ENCODE measurements at regions not wholly inside any gene's neighbourhood (a gene's known extent, or its start where the extent isn't known, plus 50 kb on each side); places are given as distances from the start of the nearest gene placed in this dataset.

DNA sequence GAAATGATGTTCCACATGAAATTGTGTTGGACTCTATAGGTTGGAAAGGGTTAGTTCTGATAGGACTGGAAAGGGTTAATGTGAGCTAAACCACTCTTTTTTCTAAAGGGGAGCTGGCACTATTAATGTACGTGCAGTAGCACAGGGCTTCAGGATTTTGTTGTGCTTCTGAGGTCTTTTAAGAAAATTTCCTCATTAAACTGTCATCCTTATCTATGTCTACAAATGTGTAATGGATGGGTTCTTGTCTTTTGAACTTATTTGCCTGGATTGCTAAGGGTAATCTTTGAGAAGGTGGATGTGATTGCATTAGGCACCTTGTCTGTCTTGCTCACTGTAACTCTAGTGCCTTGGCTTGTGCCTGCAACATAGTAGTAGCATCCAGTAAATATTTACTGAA is 106.0 kb upstream of the SLC4A4 start:
- Histone ChIP-seq H3K9me3 (replicated peaks) (no peaks in the 10 kb centered on the region), H3K27ac (no peak overlapping the region)

DNA sequence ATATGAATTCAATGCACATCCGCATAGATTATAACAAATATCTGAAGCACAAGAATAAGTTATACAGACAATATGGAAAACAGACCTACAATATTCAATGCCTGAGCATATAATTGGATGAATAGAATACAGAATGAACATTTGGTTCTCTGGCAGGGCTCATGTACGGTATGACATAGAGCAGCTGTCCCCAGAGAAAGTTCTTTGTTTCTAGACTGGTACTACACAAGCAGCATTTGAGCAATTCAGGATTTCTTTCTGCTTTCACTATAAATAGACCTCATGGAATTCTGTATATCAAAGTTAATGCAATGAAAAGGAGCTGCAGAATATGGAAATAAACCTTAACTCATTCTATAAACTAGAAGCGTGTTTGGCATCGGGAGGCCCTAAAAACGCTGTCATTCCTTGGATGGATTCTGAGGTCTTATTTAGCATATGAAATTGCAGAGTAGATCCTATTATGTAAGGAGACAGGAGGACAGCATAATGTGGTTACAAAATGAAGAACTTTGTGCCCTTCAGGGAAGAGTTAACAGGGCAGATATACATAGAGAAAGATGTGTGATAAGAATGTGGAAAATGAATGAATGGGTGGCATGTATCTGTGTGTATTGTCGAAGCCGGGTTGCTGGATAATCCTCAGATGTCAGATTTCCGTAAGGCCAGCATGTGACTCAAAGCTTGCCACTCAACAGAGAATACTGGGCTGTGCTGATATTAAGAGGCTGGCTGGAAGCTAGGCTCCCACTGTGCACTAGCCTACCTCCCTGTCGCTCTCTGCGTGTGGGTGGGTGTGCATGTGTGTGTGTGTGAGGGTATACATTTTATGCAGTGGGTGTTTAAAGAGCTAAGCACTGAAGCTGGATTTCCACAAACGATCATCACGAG is 103.3 kb upstream of the SLC4A4 start:
- Histone ChIP-seq H3K4me1 (no peaks in the 10 kb centered on the region), H3K27me3 (peaks cover 5% of the 10 kb centered on the region; the same call in 1 of the 2 replicates), H3K9me3 (replicated peaks) (no peaks in the 10 kb centered on the region), H3K36me3 (no peaks in the 10 kb centered on the region), H3K27ac (no peak overlapping the region), H3K4me3 (no peak overlapping the region)
- no peak for DNase-seq

More for the DNA sequence above, 106.0 kb upstream of the SLC4A4 start:
- Histone ChIP-seq H3K27me3 (peaks cover 5% of the 10 kb centered on the region; the same call in 1 of the 2 replicates), H3K36me3 (no peaks in the 10 kb centered on the region), H3K4me1 (no peaks in the 10 kb centered on the region), H3K4me3 (no peak overlapping the region)
- no peak for DNase-seq

DNA sequence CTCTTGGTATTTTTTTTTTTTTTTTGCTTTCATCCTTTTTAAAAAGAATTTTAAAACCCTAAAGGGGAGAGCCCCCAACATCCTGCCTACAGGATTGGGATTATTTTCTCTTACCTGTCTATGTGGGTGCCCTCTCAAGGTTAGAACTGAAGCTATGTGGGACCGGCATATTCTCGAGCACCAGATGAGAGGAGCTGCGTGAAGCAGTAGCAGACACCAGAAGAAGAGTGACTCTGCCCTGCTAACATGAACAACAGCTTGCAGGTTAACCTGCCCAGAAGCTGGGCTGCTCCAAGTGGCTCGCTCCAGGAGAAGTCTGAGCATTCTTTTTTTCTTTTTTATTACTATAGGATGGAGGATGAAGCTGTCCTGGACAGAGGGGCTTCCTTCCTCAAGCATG is 102.6 kb upstream of the SLC4A4 start:
- no peak for DNase-seq
- H3K27me3 ChIP-seq = peaks cover 5% of the 10 kb centered on the region; the same call in 1 of the 2 replicates
- H3K9me3 ChIP-seq (replicated peaks) = no peaks in the 10 kb centered on the region
- H3K4me1 ChIP-seq = no peaks in the 10 kb centered on the region
- no peak overlapping the region for H3K27ac ChIP-seq
- no peak overlapping the region for H3K4me3 ChIP-seq
- no peaks in the 10 kb centered on the region for H3K36me3 ChIP-seq

DNA sequence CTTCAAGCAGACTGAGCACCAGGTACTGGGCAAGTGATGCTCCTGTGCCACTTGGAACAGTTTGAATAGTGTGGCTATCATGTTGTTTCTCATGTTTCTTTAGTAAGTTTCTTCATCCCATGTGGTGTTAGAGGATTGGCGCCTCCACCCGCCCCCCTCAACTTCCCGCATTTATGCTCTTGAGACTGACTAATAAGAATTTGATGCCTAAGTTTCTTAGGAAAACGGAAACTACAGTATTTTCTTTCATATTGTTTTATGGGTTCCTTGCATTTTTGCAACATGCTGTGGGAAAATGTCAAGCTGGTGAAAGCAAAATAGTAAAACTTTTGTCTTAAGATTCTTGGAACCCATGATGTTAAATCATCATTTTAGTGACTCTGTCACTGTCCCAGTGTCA is 101.2 kb upstream of the SLC4A4 start:
- DNase-seq = no peak
- H3K27ac ChIP-seq = no peak overlapping the region
- H3K27me3 ChIP-seq = peaks cover 5% of the 10 kb centered on the region; the same call in 1 of the 2 replicates
- peaks cover 3% of the 10 kb centered on the region; the same call in 1 of the 2 replicates for H3K4me1 ChIP-seq
- no peaks in the 10 kb centered on the region for H3K9me3 ChIP-seq (replicated peaks)
- no peaks in the 10 kb centered on the region for H3K36me3 ChIP-seq
- no peak overlapping the region for H3K4me3 ChIP-seq

- H3K36me3 ChIP-seq = no peaks in the 10 kb centered on the region
- H3K4me3 ChIP-seq = no peak overlapping the region
- peaks cover 3% of the 10 kb centered on the region; the same call in 1 of the 2 replicates for H3K4me1 ChIP-seq
- no peak for DNase-seq
- H3K27ac ChIP-seq = no peak overlapping the region
- H3K27me3 ChIP-seq = no peaks in the 10 kb centered on the region
- no peaks in the 10 kb centered on the region for H3K9me3 ChIP-seq (replicated peaks)
Measured at GRCh38 chr4:71239365-71239764, 99.5 kb upstream of the SLC4A4 start.

- H3K4me3 ChIP-seq = no peak overlapping the region
- H3K36me3 ChIP-seq = no peaks in the 10 kb centered on the region
- H3K9me3 ChIP-seq (replicated peaks) = no peaks in the 10 kb centered on the region
- no peak for DNase-seq
- peaks cover 3% of the 10 kb centered on the region; the same call in 1 of the 2 replicates for H3K4me1 ChIP-seq
- H3K27ac ChIP-seq = no peak overlapping the region
- H3K27me3 ChIP-seq = no peaks in the 10 kb centered on the region
Measured at GRCh38 chr4:71240094-71240493, 98.7 kb upstream of the SLC4A4 start.

GRCh38 chr4:71241501-71242288 is 97.1 kb upstream of the SLC4A4 start:
- H3K36me3 ChIP-seq = no peaks in the 10 kb centered on the region
- peaks cover 3% of the 10 kb centered on the region; the same call in 1 of the 2 replicates for H3K4me1 ChIP-seq
- H3K27ac ChIP-seq = no peak overlapping the region
- no peak overlapping the region for H3K4me3 ChIP-seq
- no peak for DNase-seq
- H3K27me3 ChIP-seq = no peaks in the 10 kb centered on the region
- no peaks in the 10 kb centered on the region for H3K9me3 ChIP-seq (replicated peaks)

DNA sequence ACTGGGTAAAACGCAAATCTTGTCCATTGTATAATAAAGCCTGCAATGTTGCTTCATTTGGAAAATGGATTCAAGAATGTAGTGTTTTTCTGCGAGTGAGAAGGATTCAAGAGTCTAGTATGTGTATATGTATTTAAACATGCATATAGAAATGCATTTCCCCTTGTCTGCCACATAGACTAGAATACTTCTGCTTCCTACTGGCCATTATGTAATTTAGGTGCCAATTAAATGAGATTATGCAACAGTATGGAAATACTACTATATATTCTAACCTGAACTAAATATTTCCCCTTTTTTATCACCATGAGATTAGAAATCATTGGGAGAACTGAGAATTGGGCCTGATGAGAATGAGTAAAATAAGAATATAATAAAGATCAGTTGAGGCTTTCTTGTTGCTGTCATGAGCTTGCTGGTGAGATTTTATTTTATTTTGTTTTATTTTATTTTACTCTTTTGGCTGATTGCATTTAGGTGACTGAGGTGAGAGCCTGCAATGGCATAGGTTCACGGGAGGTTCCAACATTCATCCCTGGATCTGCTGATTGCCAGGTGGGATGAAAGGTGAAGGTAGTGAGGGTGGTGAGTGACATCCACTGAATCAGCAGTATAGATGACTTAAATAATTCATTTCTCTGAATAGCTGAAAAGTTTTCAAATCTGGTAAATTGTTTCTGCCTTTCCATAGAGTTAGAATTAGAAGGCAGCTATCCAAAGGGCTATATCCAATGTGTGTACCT is 95.6 kb upstream of the SLC4A4 start:
- no peak for DNase-seq
- Histone ChIP-seq H3K4me1 (peaks cover 3% of the 10 kb centered on the region; the same call in 1 of the 2 replicates), H3K9me3 (replicated peaks) (no peaks in the 10 kb centered on the region), H3K36me3 (no peaks in the 10 kb centered on the region), H3K4me3 (no peak overlapping the region), H3K27ac (no peak overlapping the region), H3K27me3 (no peaks in the 10 kb centered on the region; the same call in 1 of the 2 replicates)

DNA sequence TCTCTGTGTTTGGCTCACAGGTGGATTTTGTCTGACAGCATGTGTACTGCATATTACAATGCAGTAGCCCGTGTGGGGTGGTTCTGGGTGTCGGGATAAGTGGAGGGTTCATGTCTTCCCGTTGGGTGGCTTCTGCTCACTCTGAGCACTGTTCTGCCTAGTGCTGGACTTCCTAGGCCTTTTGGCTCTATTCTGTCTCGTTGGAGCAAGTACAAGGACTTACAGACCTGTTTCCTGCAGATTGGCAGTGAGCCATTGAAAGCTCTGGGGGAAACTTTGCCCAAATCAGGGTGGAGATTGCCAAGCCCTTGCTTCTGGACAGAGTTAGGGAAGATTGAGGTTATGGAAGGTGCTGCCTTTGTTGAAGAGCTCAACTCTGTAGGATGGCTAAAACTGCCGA is 91.1 kb upstream of the SLC4A4 start:
- H3K27ac ChIP-seq = no peak overlapping the region
- H3K27me3 ChIP-seq = no peaks in the 10 kb centered on the region; the same call in 1 of the 2 replicates
- no peak overlapping the region for H3K4me3 ChIP-seq
- H3K4me1 ChIP-seq = no peaks in the 10 kb centered on the region
- no peaks in the 10 kb centered on the region for H3K36me3 ChIP-seq
- no peaks in the 10 kb centered on the region for H3K9me3 ChIP-seq (replicated peaks)
- DNase-seq = no peak

DNA sequence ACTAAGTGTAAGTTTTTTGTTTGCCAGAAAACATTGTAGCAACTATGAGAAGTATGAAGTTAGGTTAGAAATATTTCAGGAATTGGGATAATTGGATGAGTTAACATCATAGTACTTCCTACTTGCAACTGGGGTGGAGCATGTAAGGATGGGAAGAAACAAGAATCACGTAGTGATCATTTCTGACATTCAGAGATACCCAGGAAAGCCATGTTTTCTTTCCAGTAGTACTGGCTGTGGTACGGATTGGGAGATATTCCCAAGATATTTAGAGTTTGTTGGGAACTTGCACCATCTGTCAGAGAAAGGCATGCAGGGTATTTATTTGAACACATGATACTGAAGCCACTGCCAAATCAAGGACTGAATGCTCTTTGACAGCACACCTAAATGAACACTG is 87.6 kb upstream of the SLC4A4 start:
- DNase-seq = no peak
- Histone ChIP-seq H3K27ac (no peak overlapping the region), H3K36me3 (no peaks in the 10 kb centered on the region), H3K27me3 (no peaks in the 10 kb centered on the region; the same call in 1 of the 2 replicates), H3K9me3 (replicated peaks) (no peaks in the 10 kb centered on the region), H3K4me3 (no peak overlapping the region), H3K4me1 (no peaks in the 10 kb centered on the region)

- Histone ChIP-seq H3K36me3 (no peaks in the 10 kb centered on the region), H3K4me1 (no peaks in the 10 kb centered on the region), H3K4me3 (no peak overlapping the region), H3K9me3 (replicated peaks) (no peaks in the 10 kb centered on the region), H3K27me3 (peaks cover 3% of the 10 kb centered on the region; the same call in 1 of the 2 replicates), H3K27ac (no peak overlapping the region)
- no peak for DNase-seq
Measured at GRCh38 chr4:71253545-71253944, 85.3 kb upstream of the SLC4A4 start.

GRCh38 chr4:71254451-71255012 is 84.3 kb upstream of the SLC4A4 start:
- Histone ChIP-seq H3K27ac (no peak overlapping the region), H3K27me3 (0 out of 2 replicates have a peak, but pooled peaks cover 3% of the 10 kb centered on the region), H3K4me1 (no peaks in the 10 kb centered on the region), H3K9me3 (replicated peaks) (no peaks in the 10 kb centered on the region), H3K36me3 (no peaks in the 10 kb centered on the region), H3K4me3 (no peak overlapping the region)
- DNase-seq = no peak

DNA sequence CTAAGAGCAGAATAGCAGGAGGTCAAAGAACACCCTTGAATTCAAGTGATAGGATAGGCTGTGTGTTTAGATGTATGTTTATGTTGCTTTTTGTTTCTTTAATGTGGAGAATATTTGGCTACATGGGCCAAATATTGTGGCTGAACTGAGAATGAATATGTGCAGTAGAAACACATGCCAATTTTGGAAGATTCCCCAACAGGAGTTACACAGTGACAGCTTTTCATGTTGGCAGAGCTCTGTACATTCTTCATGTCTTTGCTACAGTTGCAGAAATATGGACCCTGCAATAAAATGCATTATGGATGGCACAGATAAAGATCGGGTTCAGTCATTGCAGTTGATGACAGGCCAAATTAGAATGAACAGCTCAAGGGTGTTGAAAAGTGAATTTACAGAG is 82.8 kb upstream of the SLC4A4 start:
- no peaks in the 10 kb centered on the region for H3K9me3 ChIP-seq (replicated peaks)
- H3K36me3 ChIP-seq = no peaks in the 10 kb centered on the region
- H3K27ac ChIP-seq = no peak overlapping the region
- no peak for DNase-seq
- H3K4me3 ChIP-seq = no peak overlapping the region
- 0 out of 2 replicates have a peak, but pooled peaks cover 3% of the 10 kb centered on the region for H3K27me3 ChIP-seq
- H3K4me1 ChIP-seq = no peaks in the 10 kb centered on the region

GRCh38 chr4:71257761-71258160 is 81.1 kb upstream of the SLC4A4 start:
- Histone ChIP-seq H3K36me3 (no peaks in the 10 kb centered on the region), H3K27me3 (0 out of 2 replicates have a peak, but pooled peaks cover 3% of the 10 kb centered on the region), H3K9me3 (replicated peaks) (no peaks in the 10 kb centered on the region), H3K4me3 (no peak overlapping the region), H3K27ac (no peak overlapping the region), H3K4me1 (no peaks in the 10 kb centered on the region)
- DNase-seq = no peak
